NCI-H2029 (cell line): ENCODE measurements at regions not wholly inside any gene's neighbourhood (a gene's known extent, or its start where the extent isn't known, plus 50 kb on each side); places are given as distances from the start of the nearest gene placed in this dataset.
A peak's percentile ranks its signal among the peaks of the same experiment; 100 is the strongest.
"Not testable (repeated sequence)": the region's sequence is repeated elsewhere in the genome, so short reads cannot be mapped to it uniquely, and the experiment has no call there.

Experiments used
- DNase-seq: peaks from one replicate; lab custom pipeline; 2025; lab: John Stamatoyannopoulos, UW

- DNase-seq = no peak
Measured at GRCh38 chr15:96582473-96582872, 252.0 kb downstream of the NR2F2 start.

- DNase-seq = no peak
Measured at GRCh38 chr15:96583671-96584070, 253.2 kb downstream of the NR2F2 start.

GRCh38 chr15:96585484-96586386 lies 255.2 kb downstream of the NR2F2 start:
- DNase-seq = no peak

GRCh38 chr15:96586901-96587300 lies 256.4 kb downstream of the NR2F2 start:
- DNase-seq = no peak

GRCh38 chr15:96589864-96590263 lies 259.4 kb downstream of the NR2F2 start:
- no peak for DNase-seq

- DNase-seq = peak; percentile 1
Measured at GRCh38 chr15:96593735-96594134, 263.2 kb downstream of the NR2F2 start.

GRCh38 chr15:96595951-96596350 lies 265.5 kb downstream of the NR2F2 start:
- DNase-seq = no peak

- no peak for DNase-seq
Measured at GRCh38 chr15:96598514-96598913, 268.0 kb downstream of the NR2F2 start.

- DNase-seq = no peak
Measured at GRCh38 chr15:96599268-96599667, 268.8 kb downstream of the NR2F2 start.

GRCh38 chr15:96600350-96600749 lies 269.9 kb downstream of the NR2F2 start:
- no peak for DNase-seq

- no peak for DNase-seq
Measured at GRCh38 chr15:96606617-96607016, 276.1 kb downstream of the NR2F2 start.

- DNase-seq = no peak
Measured at GRCh38 chr15:96610757-96611156, 280.3 kb downstream of the NR2F2 start.

GRCh38 chr15:96612917-96613316 lies 282.4 kb downstream of the NR2F2 start:
- DNase-seq = no peak

- no peak for DNase-seq
Measured at GRCh38 chr15:96619174-96619573, 288.7 kb downstream of the NR2F2 start.

- DNase-seq = no peak
Measured at GRCh38 chr15:96622714-96623113, 292.2 kb downstream of the NR2F2 start.

GRCh38 chr15:96625256-96625655 lies 294.8 kb downstream of the NR2F2 start:
- DNase-seq = no peak

- no peak for DNase-seq
Measured at GRCh38 chr15:96627031-96627568, 296.6 kb downstream of the NR2F2 start.

GRCh38 chr15:96629511-96629910 lies 299.0 kb downstream of the NR2F2 start:
- DNase-seq = no peak

- DNase-seq = no peak
Measured at GRCh38 chr15:96638793-96639192, 308.3 kb downstream of the NR2F2 start.

GRCh38 chr15:96645796-96646195 lies 315.3 kb downstream of the NR2F2 start:
- no peak for DNase-seq

- no peak for DNase-seq
Measured at GRCh38 chr15:96648866-96649265, 318.4 kb downstream of the NR2F2 start.

- DNase-seq = no peak
Measured at GRCh38 chr15:96657096-96657495, 326.6 kb downstream of the NR2F2 start.

- DNase-seq = not testable (repeated sequence)
Measured at GRCh38 chr15:96666979-96667378, 336.5 kb downstream of the NR2F2 start.

GRCh38 chr15:96670389-96670788 lies 339.9 kb downstream of the NR2F2 start:
- DNase-seq = no peak
